ENCODE measurements at regions not wholly inside any gene's neighbourhood (a gene's known extent, or its start where the extent isn't known, plus 50 kb on each side); places are given as distances from the start of the nearest gene placed in this dataset.

DNA sequence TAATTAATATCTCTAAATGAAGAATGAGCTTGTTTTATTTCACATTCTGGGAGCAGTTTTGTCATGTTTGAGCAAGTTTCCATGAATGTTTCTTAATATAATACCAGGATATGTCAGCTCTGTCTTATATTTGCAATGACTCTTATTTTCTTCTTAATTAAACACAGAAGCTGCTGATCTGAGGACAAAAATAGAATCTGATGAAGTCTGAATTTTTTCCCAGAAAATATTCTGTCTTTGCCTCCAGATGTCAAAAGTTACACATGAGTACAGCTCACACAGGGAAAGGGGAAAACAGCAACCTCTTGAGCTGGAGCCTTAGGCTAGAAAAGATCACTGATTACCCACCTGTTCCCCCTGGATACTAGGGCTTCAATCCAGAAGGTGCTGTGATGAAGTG is 606.6 kb upstream of the SYT4 start:
- no peak for DNase-seq (ENCODE audit: low spot score)

DNA sequence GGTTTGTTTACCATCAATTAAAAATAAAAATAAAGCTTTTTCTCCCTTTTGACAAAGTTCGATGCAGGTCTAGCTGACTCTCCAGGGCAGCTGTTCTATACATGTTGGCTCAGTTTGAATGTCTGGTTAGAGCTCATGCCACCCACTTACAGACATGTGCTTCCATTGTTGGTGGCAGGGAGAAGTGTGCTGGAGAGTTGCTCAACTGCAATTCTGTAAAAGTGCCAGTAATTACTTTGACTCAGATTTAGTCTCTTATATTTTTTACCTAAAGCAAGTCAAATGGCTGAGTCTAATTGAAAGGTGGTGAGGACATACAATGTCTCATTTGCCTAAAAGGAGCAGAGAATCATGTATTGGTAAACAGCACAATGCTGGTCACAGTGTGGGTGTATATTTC is 609.1 kb upstream of the SYT4 start:
- no peak for DNase-seq (ENCODE audit: low spot score)

DNA sequence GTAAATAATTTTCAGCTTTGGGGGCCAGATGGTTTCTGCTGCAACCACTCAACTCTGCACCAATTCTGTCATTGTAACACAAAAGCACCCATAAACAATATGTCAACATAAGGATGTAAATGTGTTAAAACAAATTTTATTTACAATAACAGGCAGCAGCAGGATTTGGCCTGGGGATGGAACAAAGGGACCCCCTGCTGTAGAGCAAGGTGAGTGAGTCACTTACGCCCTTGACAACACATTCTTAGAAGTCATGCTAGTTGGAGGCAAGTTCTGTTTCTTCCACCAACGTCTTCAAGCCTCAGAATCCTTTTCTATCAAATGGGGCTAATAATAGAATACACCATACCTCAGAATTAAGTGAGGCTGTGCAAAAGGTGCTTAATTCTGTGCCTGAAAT is 610.2 kb upstream of the SYT4 start:
- DNase-seq (ENCODE audit: low spot score) = no peak

DNA sequence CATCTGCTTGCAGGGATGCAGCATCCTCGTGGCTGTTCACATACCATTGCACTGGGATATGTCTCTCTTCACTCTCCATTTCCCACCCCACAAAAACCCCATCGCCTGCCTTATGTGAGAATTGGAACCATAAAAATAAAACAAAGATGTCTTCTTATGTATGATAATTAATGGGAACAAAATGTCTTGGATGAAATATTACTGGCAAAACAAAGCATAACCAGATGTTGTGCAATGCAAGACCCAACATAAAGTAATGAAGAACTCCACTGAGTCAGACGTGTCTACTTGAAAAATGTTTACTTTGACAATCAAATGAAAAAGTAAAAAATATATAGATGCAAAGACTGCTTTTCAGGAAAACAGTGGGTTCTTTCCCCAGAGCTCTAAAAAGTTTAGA is 611.3 kb upstream of the SYT4 start:
- DNase-seq (ENCODE audit: low spot score) = no peak

DNA sequence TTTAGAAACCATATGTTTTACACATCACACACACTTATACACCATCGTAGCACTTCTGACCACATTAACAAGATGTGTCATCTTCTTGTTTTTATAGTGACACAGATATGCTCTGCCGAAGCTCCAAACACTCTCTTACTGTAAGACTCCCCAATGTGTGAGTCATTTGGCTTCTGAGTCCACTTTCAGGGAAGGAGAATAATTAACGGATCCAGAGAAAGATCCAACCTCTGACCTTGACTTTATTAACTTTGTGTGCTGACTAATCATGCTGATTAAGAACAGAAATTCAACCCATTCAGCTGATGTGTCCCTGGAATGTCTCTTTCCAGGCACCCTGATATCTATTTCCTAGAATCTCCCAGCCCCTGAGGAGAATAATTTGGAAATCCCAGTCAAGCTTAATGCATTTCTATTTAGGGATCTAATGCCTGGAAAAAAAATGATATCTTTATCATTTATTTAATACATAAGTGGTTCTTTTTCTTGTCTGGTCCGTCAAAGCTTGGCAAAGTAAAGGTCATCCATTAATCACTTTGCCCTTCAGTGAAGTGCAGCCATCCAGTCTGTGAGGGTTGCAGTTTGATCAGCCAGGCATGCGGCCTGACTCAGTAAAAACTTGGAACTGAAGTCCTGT is 615.8 kb upstream of the SYT4 start:
- DNase-seq (ENCODE audit: low spot score) = peak; percentile 43

DNA sequence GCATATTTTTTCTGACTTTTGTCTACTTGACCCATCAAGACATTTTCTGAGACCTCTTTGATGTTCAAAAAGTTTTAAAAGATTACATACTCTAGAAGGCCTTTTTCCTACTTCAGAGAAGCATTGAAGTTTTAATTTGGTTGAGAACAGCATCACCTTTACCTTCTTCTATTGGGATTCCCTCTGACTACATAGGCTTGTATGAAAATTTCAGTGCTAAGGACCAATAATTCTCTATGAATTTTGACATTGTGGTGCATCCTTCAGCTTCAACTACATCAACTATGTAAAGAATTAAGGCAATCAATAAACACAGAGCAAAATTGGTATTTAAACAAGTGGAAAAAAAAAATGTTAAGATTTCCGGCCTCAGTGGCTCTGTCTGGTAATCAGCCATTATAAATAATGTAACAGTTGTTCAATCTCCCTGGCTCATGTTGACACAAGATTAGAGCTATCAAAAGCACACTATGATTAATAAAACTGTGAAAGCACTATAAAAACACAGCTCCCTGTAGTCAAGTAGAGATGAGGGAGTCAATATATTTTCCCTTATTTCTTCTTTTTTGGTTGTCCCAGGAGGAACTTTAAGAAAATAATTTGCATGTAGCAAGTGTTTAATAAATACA is 627.0 kb upstream of the SYT4 start:
- no peak for DNase-seq (ENCODE audit: low spot score)

DNA sequence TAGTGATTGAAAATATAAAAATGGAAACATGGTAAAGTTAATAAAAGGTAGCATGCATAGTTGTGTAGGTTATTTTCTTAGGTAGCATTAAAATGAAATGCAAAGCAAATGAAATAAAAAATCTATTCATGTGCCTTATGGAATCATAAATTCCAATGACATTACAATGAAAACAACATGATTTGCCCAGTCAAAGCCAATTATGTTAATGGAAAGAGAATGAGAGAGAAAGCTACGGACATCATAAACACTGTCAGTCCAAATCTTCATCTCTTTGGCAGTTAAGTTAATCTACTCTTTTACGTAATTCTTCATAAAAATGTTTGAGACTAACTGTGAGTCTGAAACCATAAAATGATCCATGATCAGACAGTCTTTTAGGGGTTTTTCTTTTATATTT is 636.7 kb upstream of the SYT4 start:
- DNase-seq (ENCODE audit: low spot score) = no peak

DNA sequence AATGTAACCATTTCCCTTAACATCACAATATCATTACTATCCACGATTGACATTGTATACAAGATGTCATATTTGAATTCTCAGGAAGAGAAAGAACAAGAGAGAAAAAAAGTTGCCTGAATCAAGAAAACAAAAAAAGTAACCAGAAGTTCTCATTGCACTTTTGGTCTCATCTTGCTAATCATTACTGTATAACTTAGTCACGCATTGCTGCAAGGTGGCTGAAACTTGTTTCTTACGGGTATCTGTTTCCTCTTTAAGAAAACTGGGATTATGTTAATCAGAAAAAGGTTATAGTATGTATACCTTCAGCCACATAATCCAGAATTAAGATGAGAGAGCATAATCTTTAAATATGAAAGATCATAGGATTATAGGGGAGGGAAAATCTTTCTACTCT is 639.7 kb upstream of the SYT4 start:
- no peak for DNase-seq (ENCODE audit: low spot score)

DNA sequence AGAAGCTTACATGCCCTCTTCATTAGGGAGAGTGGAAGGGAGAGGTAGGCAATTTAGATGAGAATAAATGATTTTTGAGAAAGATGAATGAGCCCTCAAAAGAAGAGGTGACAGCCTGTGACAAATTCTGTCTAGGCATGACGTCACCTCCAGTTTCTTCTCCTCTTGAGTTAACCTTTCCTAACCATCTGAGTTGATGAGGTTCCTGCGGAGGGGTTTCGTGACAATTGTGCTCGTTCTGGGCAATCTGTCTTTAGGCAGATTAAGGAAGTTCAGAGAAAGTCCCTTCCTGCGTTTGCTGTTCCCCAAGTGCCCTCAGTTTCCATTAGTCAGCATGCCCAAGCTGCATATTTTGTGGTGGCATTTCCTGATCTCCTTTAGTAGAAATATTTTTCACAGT is 640.2 kb upstream of the SYT4 start:
- DNase-seq (ENCODE audit: low spot score) = no peak

DNA sequence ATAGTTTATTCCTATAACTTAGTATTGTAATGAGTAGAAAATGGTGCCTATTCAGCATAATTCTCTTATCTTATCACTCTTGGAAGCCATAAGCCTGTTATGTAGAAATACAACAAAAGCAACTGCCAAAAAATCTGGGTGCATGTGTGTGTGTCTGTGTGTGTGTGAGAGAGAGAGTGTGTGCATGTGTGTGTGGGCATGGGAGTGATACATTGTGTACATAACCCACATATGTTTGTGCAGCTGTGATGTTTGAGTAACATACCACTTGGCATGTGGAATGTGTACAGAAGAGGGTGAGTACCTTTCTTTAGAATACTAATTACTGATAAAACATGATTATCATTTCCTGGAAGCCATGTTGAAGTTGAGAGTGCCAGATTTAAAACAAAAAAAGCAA is 642.3 kb upstream of the SYT4 start:
- no peak for DNase-seq (ENCODE audit: low spot score)

DNA sequence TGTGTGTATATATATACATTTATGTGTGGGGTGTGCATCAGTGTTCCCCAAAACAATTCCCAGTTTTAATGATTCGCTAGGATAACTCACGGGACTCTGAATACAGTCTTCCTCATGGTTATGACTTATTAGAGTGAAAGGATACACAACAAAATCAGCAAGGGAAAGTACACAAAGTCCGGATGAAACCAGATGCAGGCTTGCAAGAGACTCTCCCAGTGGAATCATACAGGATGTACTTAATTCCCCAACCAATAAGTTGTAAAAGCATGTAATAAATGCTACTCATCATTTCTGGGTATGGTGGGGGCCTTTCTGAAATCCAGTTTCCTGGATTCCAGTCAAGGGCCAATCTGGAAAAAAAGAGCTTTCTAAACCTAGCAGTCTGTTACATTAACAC is 654.1 kb upstream of the SYT4 start:
- DNase-seq (ENCODE audit: low spot score) = no peak

DNA sequence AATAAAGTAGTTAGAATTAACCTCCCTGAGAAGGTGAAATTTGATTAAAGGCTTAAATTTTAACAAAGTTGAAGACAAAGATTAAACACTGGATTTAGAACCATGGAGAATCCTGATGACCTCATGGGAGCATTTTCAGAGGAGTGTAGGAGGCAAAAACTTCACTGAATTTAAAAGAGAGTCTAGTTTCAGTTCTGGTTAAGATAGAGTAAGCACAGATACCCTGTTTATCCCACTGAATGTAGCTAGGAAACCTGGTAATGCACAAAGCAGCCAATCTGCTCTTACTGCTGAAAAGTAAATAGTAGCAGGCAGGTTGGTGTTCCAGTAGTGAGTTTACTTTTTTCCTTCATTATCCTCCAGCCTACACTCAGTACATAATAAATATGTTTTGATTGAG is 654.9 kb upstream of the SYT4 start:
- no peak for DNase-seq (ENCODE audit: low spot score)

DNA sequence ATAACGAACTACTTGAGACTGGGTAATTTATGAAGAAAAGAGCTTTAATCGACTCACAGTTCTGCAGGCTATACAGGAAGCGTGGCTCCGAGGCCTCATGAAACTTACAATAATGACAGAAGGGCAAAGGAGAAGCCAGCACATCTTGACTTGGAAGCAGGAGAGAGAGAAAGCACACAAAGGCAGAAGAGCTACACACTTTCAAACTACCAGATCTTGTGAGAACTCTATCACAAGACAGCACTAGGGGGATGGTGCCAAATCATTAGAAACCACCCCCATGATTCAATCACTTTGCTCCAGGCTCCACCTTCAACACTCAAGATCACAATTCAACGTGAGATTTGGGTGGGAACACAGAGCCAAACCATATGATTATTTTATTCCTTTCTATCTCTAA is 655.9 kb upstream of the SYT4 start:
- DNase-seq (ENCODE audit: low spot score) = no peak

DNA sequence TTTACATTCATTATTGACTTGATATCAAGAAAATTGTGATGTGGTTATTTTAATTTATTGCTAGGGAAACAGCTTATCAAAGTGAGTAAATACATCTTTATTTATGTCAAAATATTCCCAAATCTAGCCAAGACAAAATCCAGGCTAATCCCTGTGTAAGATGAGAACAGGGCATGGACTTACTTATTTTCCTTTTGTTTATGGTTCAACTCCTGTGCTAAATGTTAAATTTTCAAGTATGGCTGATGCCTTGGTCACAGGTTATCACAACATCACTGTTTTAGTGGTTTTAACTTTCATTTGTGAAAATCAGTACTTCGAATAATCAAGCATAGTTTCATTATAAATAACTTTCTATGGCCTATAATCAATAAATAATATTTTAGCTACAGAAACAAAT is 657.0 kb upstream of the SYT4 start:
- no peak for DNase-seq (ENCODE audit: low spot score)

DNA sequence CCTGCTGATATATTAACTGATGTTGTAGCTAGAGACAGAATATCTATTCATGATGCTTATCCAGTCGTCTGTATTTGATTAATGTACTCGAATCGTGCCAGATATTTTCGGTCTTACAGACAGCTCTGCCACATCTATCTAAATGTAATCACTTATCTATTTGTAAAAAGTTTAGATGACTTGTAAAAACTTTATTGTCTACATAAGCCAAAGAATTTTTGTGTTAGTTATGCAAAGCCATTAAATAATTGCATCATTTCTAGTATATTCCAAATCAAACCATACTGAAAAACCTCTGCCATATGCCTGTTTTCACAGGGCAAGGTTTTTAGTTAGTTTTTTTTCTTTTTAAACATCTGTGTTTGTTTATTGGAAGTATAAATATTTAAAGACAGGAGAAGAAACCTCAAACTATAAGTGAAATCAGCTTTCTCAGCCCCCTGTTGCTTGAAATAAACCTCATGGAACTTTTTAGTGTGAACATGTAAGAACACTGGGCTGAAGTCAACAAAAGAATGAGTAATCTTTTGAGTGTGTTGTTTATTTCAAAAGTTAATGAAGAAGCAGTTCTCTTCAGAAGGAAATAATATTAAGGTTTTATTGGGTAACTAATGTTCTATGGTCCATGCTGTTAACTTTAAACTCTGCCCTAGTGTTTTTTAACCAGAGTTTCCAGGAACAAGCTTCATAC is 657.6 kb upstream of the SYT4 start:
- peak; percentile 7 for DNase-seq (ENCODE audit: low spot score)

DNA sequence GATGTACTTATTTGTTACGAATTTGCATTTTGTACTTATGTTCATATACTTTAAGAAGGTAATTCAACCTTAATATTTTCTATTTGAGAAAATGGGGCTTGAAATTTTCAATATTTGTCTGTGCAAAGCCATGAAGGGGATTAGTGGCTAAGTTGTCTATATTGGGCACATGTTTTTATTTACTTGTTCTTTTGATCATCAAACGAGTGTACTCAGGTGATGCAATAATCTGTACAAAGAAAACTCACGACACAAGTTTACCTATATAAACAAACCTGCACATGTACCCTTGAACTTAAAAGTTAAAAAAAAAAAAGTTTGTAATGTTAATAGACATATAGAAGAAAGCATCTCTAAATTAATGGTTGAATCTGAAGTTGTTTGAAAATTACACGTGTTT is 658.9 kb upstream of the SYT4 start:
- no peak for DNase-seq (ENCODE audit: low spot score)

DNA sequence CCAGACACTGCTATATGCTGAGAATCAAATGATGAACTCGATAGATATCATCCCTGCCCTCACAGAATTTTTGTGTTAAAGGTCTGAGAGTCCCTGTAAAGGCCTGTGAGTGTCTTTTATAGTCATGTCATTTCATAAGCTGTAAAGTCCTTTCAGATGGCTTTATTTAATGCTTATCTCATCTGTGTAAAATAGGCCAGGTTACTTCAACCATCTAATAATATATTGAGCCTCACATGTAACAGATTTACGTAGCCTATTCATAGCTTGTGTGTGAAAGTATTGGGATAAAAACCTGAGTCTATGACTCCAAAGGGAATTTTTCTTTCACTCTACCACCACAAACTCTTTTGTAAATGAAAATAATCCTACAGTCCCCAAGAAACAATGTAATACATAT is 672.0 kb upstream of the SYT4 start:
- no peak for DNase-seq (ENCODE audit: low spot score)

DNA sequence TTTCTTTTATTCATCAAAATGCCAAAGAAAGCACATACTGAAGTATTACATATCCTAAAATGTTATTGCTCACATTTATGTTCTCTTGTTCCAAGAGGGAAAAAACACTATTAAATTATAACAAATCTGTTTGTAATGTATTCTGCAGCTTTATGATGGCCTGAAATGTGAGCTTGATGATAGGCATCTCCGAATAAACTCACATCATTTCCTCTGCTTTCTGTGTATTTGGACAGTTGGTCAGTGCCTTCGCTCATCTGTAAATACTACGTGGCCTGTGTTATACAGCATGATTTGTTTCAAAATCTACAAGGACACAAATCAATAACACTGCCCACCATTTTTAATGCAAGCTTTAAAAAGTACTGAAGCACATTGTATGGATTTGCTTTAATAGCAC is 672.8 kb upstream of the SYT4 start:
- no peak for DNase-seq (ENCODE audit: low spot score)

DNA sequence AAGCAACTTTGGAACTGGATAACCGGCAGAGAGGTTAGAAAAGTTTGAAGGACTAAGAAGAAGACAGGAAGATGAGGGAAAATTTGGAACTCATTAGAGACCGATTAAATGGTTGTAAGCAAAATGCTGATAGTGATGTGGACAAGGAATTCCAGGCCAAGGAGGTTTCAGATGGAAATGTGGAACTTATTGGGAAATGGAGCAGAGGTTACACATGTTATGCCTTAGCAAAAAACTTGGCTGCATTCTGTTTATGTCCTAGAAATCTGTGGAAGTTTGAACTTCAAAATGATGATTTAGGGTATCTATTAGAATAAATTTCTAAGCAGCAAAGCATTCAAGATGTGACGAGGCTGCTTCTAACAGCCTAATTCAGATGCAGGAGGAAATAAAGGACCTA is 675.1 kb upstream of the SYT4 start:
- DNase-seq (ENCODE audit: low spot score) = no peak

DNA sequence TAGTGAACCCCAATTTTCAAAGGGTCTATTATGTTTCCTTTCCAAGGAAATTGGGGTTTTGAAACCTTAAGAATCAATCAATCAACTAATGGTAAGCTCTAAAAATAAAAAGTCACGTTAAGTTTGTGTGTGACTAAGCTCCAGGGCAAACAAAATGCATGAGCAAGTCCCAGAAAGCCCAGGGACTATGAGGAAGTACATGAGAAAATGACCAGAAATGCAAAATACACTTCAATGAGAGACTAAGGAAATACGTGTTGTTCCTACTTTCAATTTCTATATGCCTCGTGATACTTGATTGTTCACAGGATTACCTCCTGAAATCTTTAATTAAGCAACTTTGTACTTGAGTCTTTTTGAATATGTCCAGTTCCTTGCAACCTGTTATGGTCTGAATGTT is 684.4 kb upstream of the SYT4 start:
- no peak for DNase-seq (ENCODE audit: low spot score)

DNA sequence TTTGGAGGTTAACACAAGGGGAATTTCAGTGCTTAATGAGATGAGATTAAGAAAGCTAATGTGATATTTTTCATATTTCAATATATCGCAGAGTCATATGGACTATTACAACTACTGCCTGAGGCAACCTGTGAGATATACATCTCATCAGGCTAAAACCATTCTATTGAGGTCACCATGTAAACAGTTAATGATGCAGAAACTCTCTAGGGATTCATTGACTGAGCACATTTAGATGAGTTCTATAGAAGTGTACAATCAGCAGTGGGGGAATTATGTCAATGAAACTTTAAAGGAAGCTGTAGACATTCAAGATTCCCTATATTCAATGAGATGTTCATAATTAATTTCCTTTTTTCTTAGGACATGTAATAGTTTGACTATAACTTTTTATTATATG is 687.4 kb upstream of the SYT4 start:
- DNase-seq (ENCODE audit: low spot score) = no peak

DNA sequence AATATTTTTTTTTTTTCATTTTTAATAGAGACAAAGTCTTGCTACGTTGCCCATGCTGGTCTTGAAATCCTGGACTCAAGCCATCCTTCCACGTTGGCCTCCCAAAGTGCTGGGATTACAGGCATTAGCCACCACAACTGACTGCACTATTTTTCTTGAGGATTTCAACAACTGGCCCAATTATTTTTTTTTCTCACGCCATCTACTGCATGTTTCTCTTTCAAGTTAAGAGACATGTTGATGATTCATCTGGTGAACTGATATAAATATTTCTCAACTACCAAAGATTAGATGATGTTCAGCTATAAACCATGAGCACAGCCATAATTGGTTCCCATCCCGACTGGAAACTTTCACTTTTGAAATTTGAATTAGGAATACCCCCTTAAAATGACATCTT is 688.4 kb upstream of the SYT4 start:
- DNase-seq (ENCODE audit: low spot score) = no peak

DNA sequence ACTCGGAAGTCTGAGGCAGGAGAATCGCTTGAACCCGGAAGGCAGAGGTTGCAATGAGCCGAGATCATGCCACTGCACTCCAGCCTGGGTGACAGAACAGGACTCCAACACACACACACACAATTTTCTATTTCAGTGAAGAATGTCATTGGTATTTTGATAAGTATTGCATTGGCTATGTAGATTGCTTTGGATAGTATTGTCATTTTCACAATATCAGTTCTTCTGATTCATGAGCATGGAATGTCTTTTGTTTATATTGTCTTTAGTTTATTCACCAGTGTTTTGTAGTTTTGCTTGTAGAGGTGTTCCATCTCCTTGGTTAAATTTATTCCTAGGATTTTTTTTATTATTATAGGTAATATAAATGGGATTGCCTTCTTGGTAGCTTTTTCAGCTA is 693.4 kb upstream of the SYT4 start:
- no peak for DNase-seq (ENCODE audit: low spot score)

DNA sequence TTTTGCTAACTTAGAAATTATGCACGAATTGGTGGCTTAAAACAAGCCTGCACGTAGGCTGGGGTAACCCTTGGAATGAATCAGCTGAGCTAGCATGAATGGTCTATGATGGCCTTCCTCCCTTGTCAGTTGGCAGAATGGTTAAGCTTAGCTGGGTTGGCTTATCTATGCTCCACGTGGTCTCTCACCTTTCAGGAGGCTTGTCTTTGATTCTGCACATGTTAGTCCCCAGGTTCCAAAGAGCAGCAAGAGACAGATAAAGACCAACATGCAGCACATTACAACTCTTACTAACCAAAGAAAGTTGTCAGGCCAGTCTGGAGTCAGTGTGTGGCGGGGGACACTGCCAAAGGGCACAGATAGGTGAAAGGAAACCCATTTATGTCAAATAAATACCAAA is 700.9 kb upstream of the SYT4 start:
- DNase-seq (ENCODE audit: low spot score) = no peak

All from GM03348 (cell line).